GM23248 (cell line): ENCODE measurements at regions not wholly inside any gene's neighbourhood (a gene's known extent, or its start where the extent isn't known, plus 50 kb on each side); places are given as distances from the start of the nearest gene placed in this dataset.

Source experiments
- DNase-seq: peaks from one replicate; pipeline ENCODE4 v3.0.0-alpha.2; 2015
- H2AFZ ChIP-seq: fragments of 200-600 bp; sonication (generic); 2 replicates; pipeline ENCODE4 v1.6.1; 2016; ENCODE audit warnings: antibody characterized with exemption
- H3F3A ChIP-seq: fragments of 200-600 bp; sonication (generic); 2 replicates; pipeline ENCODE4 v1.6.1; 2016; ENCODE audit warnings: mild to moderate bottlenecking, antibody characterized with exemption, mixed run types; ENCODE audit not compliant: insufficient read depth
- H3K27ac ChIP-seq: fragments of 200-600 bp; sonication (generic); 2 replicates; pipeline ENCODE4 v1.5.1; 2016; ENCODE audit warnings: mild to moderate bottlenecking
- H3K27me3 ChIP-seq: fragments of 200-600 bp; sonication (generic); replicated peaks from 2 replicates; pipeline ENCODE4 v1.6.1; 2016; ENCODE audit warnings: mild to moderate bottlenecking; ENCODE audit not compliant: insufficient read depth
- H3K36me3 ChIP-seq: fragments of 200-600 bp; sonication (generic); 2 replicates; pipeline ENCODE4 v1.6.1; 2016; ENCODE audit warnings: low read depth, mild to moderate bottlenecking
- H3K4me1 ChIP-seq: fragments of 200-600 bp; sonication (generic); 2 replicates; pipeline ENCODE4 v1.6.1; 2016; ENCODE audit warnings: mild to moderate bottlenecking; ENCODE audit not compliant: insufficient read depth
- H3K4me2 ChIP-seq: fragments of 200-600 bp; sonication (generic); one replicate; pipeline ENCODE4 v1.6.1; 2016; ENCODE audit warnings: mild to moderate bottlenecking; ENCODE audit not compliant: unreplicated experiment
- H3K4me3 ChIP-seq: fragments of 200-600 bp; sonication (generic); 2 replicates; pipeline ENCODE4 v1.5.1; 2016; ENCODE audit warnings: mild to moderate bottlenecking
- H3K79me2 ChIP-seq: fragments of 200-600 bp; sonication (generic); 2 replicates; pipeline ENCODE4 v1.6.1; 2016; ENCODE audit warnings: mild to moderate bottlenecking; ENCODE audit not compliant: insufficient read depth
- H3K9ac ChIP-seq: fragments of 200-600 bp; sonication (generic); 2 replicates; pipeline ENCODE4 v1.6.1; 2016; ENCODE audit warnings: mild to moderate bottlenecking
- H3K9me2 ChIP-seq: fragments of 200-600 bp; sonication (generic); 2 replicates; pipeline ENCODE4 v1.6.1; 2016; ENCODE audit warnings: mixed run types, mild to moderate bottlenecking, moderate library complexity; ENCODE audit not compliant: insufficient read depth
- H3K9me3 ChIP-seq: fragments of 200-600 bp; sonication (generic); one replicate; pipeline ENCODE4 v1.6.1; 2017; ENCODE audit warnings: low read depth
- H4K20me1 ChIP-seq: fragments of 200-600 bp; sonication (generic); 2 replicates; pipeline ENCODE4 v1.6.0; 2016; ENCODE audit not compliant: insufficient read depth
- EZH2 ChIP-seq: fragments of 200-600 bp; sonication (generic); IDR thresholded peaks from 2 replicates; pipeline ENCODE4 v1.6.1; 2018; ENCODE audit warnings: antibody characterized with exemption, mild to moderate bottlenecking; ENCODE audit not compliant: insufficient read depth, poor library complexity, severe bottlenecking
- EZH2phosphoT487 ChIP-seq: fragments of 200-600 bp; sonication (generic); IDR thresholded peaks from 2 replicates; pipeline ENCODE4 v1.6.1; 2018; ENCODE audit warnings: antibody characterized with exemption, moderate library complexity, mild to moderate bottlenecking, low read depth; ENCODE audit not compliant: insufficient read depth
- WGBS, 2 experiments: methylation state at CpG; one replicate each; pipeline ENCODE4 v1.1.6; 2015 to 2017; ENCODE audit warnings: low lambda C conversion rate in 2 of 2, low coverage in 1 of 2; ENCODE audit errors: missing lambda C conversion rate in 2 of 2; 5-methylcytosine and 5-hydroxymethylcytosine counted together
- in situ Hi-C: fragments of 300-500 bp; cut with MboI; formaldehyde crosslinking; loops from 2 replicates; pipeline ENCODE4 v1.15.0; 2020

GRCh38 chr16:80915079-80915450 lies 91.6 kb downstream of the CMC2 start:
- Histone ChIP-seq H3K4me3 (no peak overlapping the region), H3K9me2 (no peaks in the 10 kb centered on the region), H4K20me1 (no peaks in the 10 kb centered on the region), H3K9me3 (no peaks in the 10 kb centered on the region), H3K4me1 (no peaks in the 10 kb centered on the region), H3K79me2 (no peaks in the 10 kb centered on the region), H3K9ac (no peak overlapping the region), H3K27me3 (no peaks in the 10 kb centered on the region), H3K27ac (no peak overlapping the region), H3K4me2 (no peak overlapping the region), H3F3A (no peaks in the 10 kb centered on the region), H2AFZ (no peak overlapping the region), H3K36me3 (no peaks in the 10 kb centered on the region)
- WGBS, 2 experiments, result 40 to 41% methylated on average over 3 of the region's 3 CpGs
- no peak for DNase-seq
- TF ChIP-seq EZH2, result no peak
- TF ChIP-seq EZH2phosphoT487, result no peak
- in situ Hi-C loops, result no loop called here

- Histone ChIP-seq H3F3A (no peaks in the 10 kb centered on the region), H2AFZ (no peak overlapping the region), H3K27ac (no peak overlapping the region), H3K9me2 (no peaks in the 10 kb centered on the region), H3K9me3 (no peaks in the 10 kb centered on the region), H3K79me2 (no peaks in the 10 kb centered on the region), H3K27me3 (no peaks in the 10 kb centered on the region), H4K20me1 (no peaks in the 10 kb centered on the region), H3K4me1 (no peaks in the 10 kb centered on the region), H3K4me2 (no peak overlapping the region), H3K4me3 (no peak overlapping the region), H3K36me3 (no peaks in the 10 kb centered on the region), H3K9ac (no peak overlapping the region)
- DNase-seq, result no peak
- in situ Hi-C loops, result no loop called here
- TF ChIP-seq EZH2phosphoT487 (no peak), EZH2 (no peak)
- WGBS, 2 experiments, result 64 to 66% methylated on average over 10 of the region's 10 CpGs
Measured at GRCh38 chr16:80914379-80915078, 92.2 kb downstream of the CMC2 start.

- Histone ChIP-seq H3K4me3 (no peak overlapping the region), H3K9me2 (no peaks in the 10 kb centered on the region), H3K4me1 (no peaks in the 10 kb centered on the region), H3K4me2 (no peak overlapping the region), H4K20me1 (no peaks in the 10 kb centered on the region), H3K27ac (no peak overlapping the region), H3K27me3 (no peaks in the 10 kb centered on the region), H3K9ac (no peak overlapping the region), H3K36me3 (no peaks in the 10 kb centered on the region), H3F3A (no peaks in the 10 kb centered on the region), H3K79me2 (no peaks in the 10 kb centered on the region), H3K9me3 (no peaks in the 10 kb centered on the region), H2AFZ (no peak overlapping the region)
- WGBS, 2 experiments, result 69 to 73% methylated on average over 4 of the region's 4 CpGs
- no peak for DNase-seq
- in situ Hi-C loops, result no loop called here
- TF ChIP-seq EZH2phosphoT487, result no peak
- no peak for TF ChIP-seq EZH2
Measured at GRCh38 chr16:80913397-80913796, 93.3 kb downstream of the CMC2 start.

GRCh38 chr16:80912651-80913050 lies 94.0 kb downstream of the CMC2 start:
- no peak overlapping the region for H3K27ac ChIP-seq
- H3K9me3 ChIP-seq, result no peaks in the 10 kb centered on the region
- in situ Hi-C loops, result no loop called here
- no peaks in the 10 kb centered on the region for H4K20me1 ChIP-seq
- no peaks in the 10 kb centered on the region for H3K36me3 ChIP-seq
- no peaks in the 10 kb centered on the region for H3F3A ChIP-seq
- H3K79me2 ChIP-seq, result no peaks in the 10 kb centered on the region
- no peak overlapping the region for H3K4me2 ChIP-seq
- TF ChIP-seq EZH2phosphoT487 (no peak), EZH2 (no peak)
- no peaks in the 10 kb centered on the region for H3K27me3 ChIP-seq
- no peak overlapping the region for H3K4me3 ChIP-seq
- no peak overlapping the region for H3K9ac ChIP-seq
- H3K4me1 ChIP-seq, result no peaks in the 10 kb centered on the region
- no peaks in the 10 kb centered on the region for H3K9me2 ChIP-seq
- H2AFZ ChIP-seq, result no peak overlapping the region
- WGBS, 2 experiments, result 33 to 35% methylated on average over 4 of the region's 4 CpGs
- DNase-seq, result no peak

GRCh38 chr16:80910434-80910833 lies 96.3 kb downstream of the CMC2 start:
- no peak for TF ChIP-seq EZH2phosphoT487
- TF ChIP-seq EZH2, result no peak
- H3K9ac ChIP-seq, result no peak overlapping the region
- no peak overlapping the region for H3K27ac ChIP-seq
- no peak for DNase-seq
- no peak overlapping the region for H2AFZ ChIP-seq
- no peak overlapping the region for H3K4me2 ChIP-seq
- H3F3A ChIP-seq, result no peaks in the 10 kb centered on the region
- no peaks in the 10 kb centered on the region for H3K27me3 ChIP-seq
- no peaks in the 10 kb centered on the region for H3K4me1 ChIP-seq
- no peaks in the 10 kb centered on the region for H3K36me3 ChIP-seq
- H4K20me1 ChIP-seq, result no peaks in the 10 kb centered on the region
- no peaks in the 10 kb centered on the region for H3K9me3 ChIP-seq
- 58 to 61% methylated on average over 2 of the region's 2 CpGs for WGBS, 2 experiments
- no peaks in the 10 kb centered on the region for H3K9me2 ChIP-seq
- H3K4me3 ChIP-seq, result no peak overlapping the region
- in situ Hi-C loops, result no loop called here
- H3K79me2 ChIP-seq, result no peaks in the 10 kb centered on the region
